ENCODE measurements at regions not wholly inside any gene's neighbourhood (a gene's known extent, or its start where the extent isn't known, plus 50 kb on each side); places are given as distances from the start of the nearest gene placed in this dataset.

DNA sequence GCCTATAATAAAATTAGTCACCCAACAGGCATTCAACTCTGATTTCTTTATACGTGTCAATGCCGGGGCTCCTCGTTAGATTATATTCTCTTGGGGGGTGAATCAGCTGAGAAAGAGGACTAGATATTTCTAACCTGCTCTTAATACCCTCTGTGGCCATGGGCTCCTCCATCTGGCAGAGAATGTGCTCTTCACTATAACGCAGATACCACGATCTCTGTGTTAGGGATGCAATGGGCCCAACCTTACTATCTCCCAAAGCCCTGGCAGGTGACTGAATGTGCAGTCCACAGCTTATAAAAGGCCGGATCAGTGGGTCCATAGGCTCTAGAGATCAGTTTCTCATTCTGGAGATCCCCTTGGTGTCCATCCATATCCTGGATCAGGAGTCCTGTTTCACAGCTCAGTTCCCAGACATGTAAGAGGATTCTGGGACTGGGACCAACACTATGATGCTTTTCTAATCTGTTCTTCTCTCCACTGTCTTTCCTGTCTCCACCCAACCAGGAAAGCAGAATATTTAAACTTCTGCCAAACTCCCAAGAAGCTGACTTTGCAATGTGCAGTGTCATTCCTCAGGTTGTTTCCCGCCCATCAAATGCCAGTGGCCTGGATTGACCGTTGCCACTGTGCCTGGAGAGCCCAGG, 71.4 kb upstream of the CELF4 start:
- no peak for DNase-seq (ENCODE audit: low read depth, low spot score)

- DNase-seq (ENCODE audit: low read depth, low spot score) = no peak
Measured at GRCh38 chr18:37634516-37634915, 68.9 kb upstream of the CELF4 start.

- no peak for DNase-seq (ENCODE audit: low read depth, low spot score)
Measured at GRCh38 chr18:37631422-37631821, 65.8 kb upstream of the CELF4 start.

GRCh38 chr18:37630334-37630733, 64.7 kb upstream of the CELF4 start:
- DNase-seq (ENCODE audit: low read depth, low spot score) = no peak

DNA sequence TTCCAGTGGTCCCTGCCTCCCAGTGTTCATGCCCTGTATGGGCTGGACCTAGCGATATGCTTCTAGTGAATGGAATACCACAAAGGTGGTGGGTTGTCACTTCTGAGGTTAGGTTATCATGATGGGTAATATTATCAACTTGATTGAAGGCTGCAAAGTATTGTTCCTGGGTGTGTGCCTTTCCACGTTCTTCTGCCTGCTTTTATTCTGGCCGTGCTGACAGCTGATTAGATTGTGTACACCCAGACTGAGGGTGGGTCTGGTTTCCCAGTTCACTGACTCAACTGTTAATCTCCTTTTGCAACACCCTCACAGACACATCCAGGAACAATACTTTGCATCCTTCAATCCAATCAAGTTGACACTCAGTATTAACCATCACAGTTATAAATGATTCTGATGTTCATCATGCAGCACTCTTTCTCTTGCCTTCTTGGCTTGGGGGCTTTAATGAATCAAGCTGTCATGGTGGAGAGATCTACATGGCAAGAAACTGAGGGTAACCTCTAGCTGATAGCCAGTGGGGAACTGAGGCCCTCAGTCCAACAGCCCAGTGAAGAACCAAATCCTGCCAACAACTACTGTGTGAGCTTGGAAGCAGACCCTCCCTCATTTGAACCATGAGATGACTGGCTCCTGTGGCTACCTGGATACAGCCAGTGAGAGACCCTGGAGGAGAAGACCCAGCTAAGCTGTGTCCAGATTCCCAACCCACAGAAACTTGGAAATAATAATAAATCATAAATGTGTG, 63.0 kb upstream of the CELF4 start:
- DNase-seq (ENCODE audit: low read depth, low spot score) = no peak

DNA sequence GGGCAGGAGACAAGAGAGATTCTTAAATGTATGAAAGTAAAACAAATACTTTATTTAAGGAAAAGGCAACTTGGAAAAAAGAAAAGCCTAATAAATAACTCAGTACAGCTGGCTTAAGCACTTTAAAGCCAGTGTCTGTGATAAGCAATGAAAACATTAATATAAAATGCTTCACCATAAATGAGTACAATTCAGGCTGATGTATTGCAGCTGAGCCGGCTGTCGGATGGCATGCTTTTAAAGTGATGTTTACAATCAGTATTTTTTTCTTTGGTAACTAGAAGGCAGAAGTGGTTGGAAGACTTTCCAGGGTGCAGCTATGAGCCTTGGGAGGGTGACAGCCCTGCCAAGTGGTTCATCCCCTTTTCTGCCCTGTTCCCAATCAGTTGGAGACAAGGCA, 58.7 kb upstream of the CELF4 start:
- DNase-seq (ENCODE audit: low read depth, low spot score) = no peak

DNA sequence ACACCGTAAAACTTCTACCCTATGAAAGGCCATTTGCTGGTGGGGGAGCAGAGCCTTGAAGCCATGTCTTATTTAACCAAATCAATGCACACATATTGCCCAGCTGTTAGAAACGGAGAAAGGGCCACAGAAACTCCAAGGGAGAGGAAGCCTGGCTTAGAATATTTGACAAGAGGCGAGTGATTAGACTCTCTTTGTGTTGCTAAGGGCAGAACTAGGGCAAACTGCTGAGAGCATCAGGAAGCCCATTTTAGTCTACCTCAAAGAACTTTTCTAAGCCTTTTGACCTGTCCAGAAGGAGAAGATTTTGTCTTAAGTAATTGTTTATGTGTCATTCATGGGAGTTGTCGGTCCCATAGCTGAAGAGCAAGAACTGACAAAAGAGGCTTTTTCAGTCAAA, 54.4 kb upstream of the CELF4 start:
- no peak for DNase-seq (ENCODE audit: low read depth, low spot score)

- no peak for DNase-seq (ENCODE audit: low read depth, low spot score)
Measured at GRCh38 chr18:37617623-37618022, 52.0 kb upstream of the CELF4 start.

All from smooth muscle cell of the brain vasculature (primary cell).